ENCODE measurements at regions not wholly inside any gene's neighbourhood (a gene's known extent, or its start where the extent isn't known, plus 50 kb on each side); places are given as distances from the start of the nearest gene placed in this dataset.

GRCh38 chr11:29957431-29957830 lies 59.4 kb downstream of the KCNA4 start:
- no peak for TF ChIP-seq ZNF146 (tag by site-specific recombination; IDR thresholded peaks at IDR 0.05)
- no peak for TF ChIP-seq CTCF (tag by site-specific recombination; IDR thresholded peaks at IDR 0.05)
- no peak for TF ChIP-seq ZNF768 (tag by site-specific recombination; IDR thresholded peaks at IDR 0.05)
